ENCODE measurements at regions not wholly inside any gene's neighbourhood (a gene's known extent, or its start where the extent isn't known, plus 50 kb on each side); places are given as distances from the start of the nearest gene placed in this dataset.

- DNase-seq: no peak
Observed at GRCh38 chr6:90722648-90723047, 135.8 kb upstream of the MAP3K7 start.

GRCh38 chr6:90720404-90720803 lies 133.5 kb upstream of the MAP3K7 start:
- DNase-seq: peak; percentile 60

- no peak for DNase-seq
Observed at GRCh38 chr6:90719321-90720195, 132.7 kb upstream of the MAP3K7 start.

- DNase-seq: no peak
Observed at GRCh38 chr6:90716376-90716775, 129.5 kb upstream of the MAP3K7 start.

GRCh38 chr6:90715093-90715655 lies 128.3 kb upstream of the MAP3K7 start:
- no peak for DNase-seq

GRCh38 chr6:90714319-90714718 lies 127.4 kb upstream of the MAP3K7 start:
- DNase-seq: no peak

- no peak for DNase-seq
Observed at GRCh38 chr6:90712114-90712513, 125.2 kb upstream of the MAP3K7 start.

GRCh38 chr6:90709431-90709996 lies 122.6 kb upstream of the MAP3K7 start:
- DNase-seq: no peak

- no peak for DNase-seq
Observed at GRCh38 chr6:90708206-90708737, 121.4 kb upstream of the MAP3K7 start.

GRCh38 chr6:90707246-90707645 lies 120.4 kb upstream of the MAP3K7 start:
- DNase-seq: no peak

GRCh38 chr6:90703336-90703735 lies 116.5 kb upstream of the MAP3K7 start:
- DNase-seq: no peak

GRCh38 chr6:90701926-90702325 lies 115.1 kb upstream of the MAP3K7 start:
- no peak for DNase-seq

- no peak for DNase-seq
Observed at GRCh38 chr6:90701146-90701781, 114.4 kb upstream of the MAP3K7 start.

- no peak for DNase-seq
Observed at GRCh38 chr6:90695316-90695715, 108.4 kb upstream of the MAP3K7 start.

- DNase-seq: no peak
Observed at GRCh38 chr6:90694802-90695201, 107.9 kb upstream of the MAP3K7 start.

- no peak for DNase-seq
Observed at GRCh38 chr6:90691823-90692222, 105.0 kb upstream of the MAP3K7 start.

- no peak for DNase-seq
Observed at GRCh38 chr6:90689172-90689571, 102.3 kb upstream of the MAP3K7 start.

- no peak for DNase-seq
Observed at GRCh38 chr6:90687775-90688380, 101.0 kb upstream of the MAP3K7 start.

GRCh38 chr6:90681863-90682262 lies 95.0 kb upstream of the MAP3K7 start:
- DNase-seq: no peak

GRCh38 chr6:90678049-90678779 lies 91.3 kb upstream of the MAP3K7 start:
- DNase-seq: no peak

GRCh38 chr6:90677440-90677839 lies 90.6 kb upstream of the MAP3K7 start:
- DNase-seq: peak; percentile 26
